Stomach smooth muscle (tissue), 2 donors: ENCODE measurements at regions not wholly inside any gene's neighbourhood (a gene's known extent, or its start where the extent isn't known, plus 50 kb on each side); places are given as distances from the start of the nearest gene placed in this dataset.

Source experiments
- H3K27ac ChIP-seq: one replicate; pipeline ENCODE4 v1.7.0; 2013; ENCODE audit warnings: mild to moderate bottlenecking, low read length, inconsistent platforms
- H3K27me3 ChIP-seq, 2 donors: one replicate each; pipeline ENCODE4 v1.7.0; 2013; ENCODE audit warnings: low read length in 2 of 2; ENCODE audit not compliant: insufficient read depth in 2 of 2, control insufficient read depth in 1 of 2
- H3K36me3 ChIP-seq, 2 donors: one replicate each; pipeline ENCODE4 v1.7.0; 2013; ENCODE audit warnings: low read length in 2 of 2; ENCODE audit not compliant: control insufficient read depth in 2 of 2, insufficient read depth in 2 of 2
- H3K4me1 ChIP-seq: one replicate; pipeline ENCODE4 v1.7.0; 2013; ENCODE audit warnings: low read length; ENCODE audit not compliant: control insufficient read depth, insufficient read depth
- H3K4me3 ChIP-seq, 2 donors: one replicate each; pipeline ENCODE4 v1.7.0; 2013; ENCODE audit warnings: low read length in 2 of 2
- H3K9ac ChIP-seq, 2 donors: one replicate each; pipeline ENCODE4 v1.7.0; 2013; ENCODE audit warnings: low read length in 2 of 2, mild to moderate bottlenecking in 1 of 2
- H3K9me3 ChIP-seq, 2 donors: one replicate each; pipeline ENCODE4 v1.7.0; 2013; ENCODE audit warnings: low read length in 2 of 2; ENCODE audit not compliant: control insufficient read depth in 2 of 2
- donor health status: healthy.
- donor health status: Pancreatic carcinoma.

DNA sequence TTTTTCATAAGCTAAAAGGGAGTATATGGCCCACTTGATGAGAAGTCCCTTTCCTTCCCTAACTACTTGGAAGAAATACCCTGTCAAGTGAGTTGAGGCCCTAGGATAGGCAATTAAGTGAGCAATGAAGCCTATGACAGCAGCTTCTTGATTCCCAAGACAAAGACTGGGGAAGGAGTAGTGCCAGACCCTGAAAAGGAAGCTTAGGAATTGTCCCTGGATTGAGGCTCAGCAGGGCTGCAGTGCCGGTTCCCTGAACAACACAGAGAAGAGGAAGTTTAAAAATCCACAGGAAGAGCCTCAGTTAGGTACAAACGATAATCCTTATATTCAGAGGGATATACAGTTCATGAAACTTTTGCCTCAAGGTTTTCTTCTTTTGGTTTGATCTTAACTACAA, 61.8 kb upstream of the RAD23B start:
- Histone ChIP-seq H3K9ac (no peak overlapping the region), H3K27me3 (no peaks in the 10 kb centered on the region), H3K4me1 (peaks cover 2% of the 10 kb centered on the region), H3K36me3 (no peaks in the 10 kb centered on the region), H3K27ac (no peak overlapping the region), H3K4me3 (no peak overlapping the region), H3K9me3 (no peaks in the 10 kb centered on the region)

- Histone ChIP-seq H3K9me3 (no peaks in the 10 kb centered on the region), H3K4me1 (peaks cover 2% of the 10 kb centered on the region), H3K9ac (no peak overlapping the region), H3K36me3 (no peaks in the 10 kb centered on the region), H3K27me3 (no peaks in the 10 kb centered on the region), H3K27ac (no peak overlapping the region), H3K4me3 (peak overlapping the region; percentile 47 to 58)
These were observed 61.0 kb upstream of the RAD23B start for GRCh38 chr9:107222020-107222522.

- H3K27ac ChIP-seq, result no peak overlapping the region
These were observed 59.7 kb upstream of the RAD23B start for GRCh38 chr9:107223381-107223780.

DNA sequence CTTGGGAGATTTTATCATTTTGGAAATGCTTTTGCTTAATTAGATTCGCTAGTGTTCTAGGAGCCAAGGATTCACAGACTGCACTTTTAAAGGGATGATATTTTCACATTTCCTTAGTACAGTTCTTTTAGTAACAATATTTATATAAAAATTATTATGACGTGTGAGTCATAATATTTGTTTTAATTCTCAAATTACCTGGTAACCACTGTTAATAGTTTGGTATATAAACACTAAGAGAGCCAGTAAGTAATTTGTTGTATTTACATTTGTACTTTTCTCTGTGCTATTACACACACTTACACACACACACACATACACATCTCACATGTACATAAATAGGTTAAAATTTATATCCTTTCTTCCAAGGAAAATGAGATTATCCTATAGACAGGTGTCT, 58.8 kb upstream of the RAD23B start:
- Histone ChIP-seq H3K9ac (no peak overlapping the region), H3K27me3 (no peaks in the 10 kb centered on the region), H3K27ac (no peak overlapping the region), H3K9me3 (no peaks in the 10 kb centered on the region), H3K4me3 (no peak overlapping the region), H3K36me3 (no peaks in the 10 kb centered on the region), H3K4me1 (peaks cover 2% of the 10 kb centered on the region)

More at GRCh38 chr9:107223381-107223780, 59.7 kb upstream of the RAD23B start:
- no peaks in the 10 kb centered on the region for H3K27me3 ChIP-seq
- H3K4me1 ChIP-seq, result peaks cover 2% of the 10 kb centered on the region
- H3K4me3 ChIP-seq, result no peak overlapping the region
- no peak overlapping the region for H3K9ac ChIP-seq
- H3K36me3 ChIP-seq, result no peaks in the 10 kb centered on the region
- no peaks in the 10 kb centered on the region for H3K9me3 ChIP-seq

DNA sequence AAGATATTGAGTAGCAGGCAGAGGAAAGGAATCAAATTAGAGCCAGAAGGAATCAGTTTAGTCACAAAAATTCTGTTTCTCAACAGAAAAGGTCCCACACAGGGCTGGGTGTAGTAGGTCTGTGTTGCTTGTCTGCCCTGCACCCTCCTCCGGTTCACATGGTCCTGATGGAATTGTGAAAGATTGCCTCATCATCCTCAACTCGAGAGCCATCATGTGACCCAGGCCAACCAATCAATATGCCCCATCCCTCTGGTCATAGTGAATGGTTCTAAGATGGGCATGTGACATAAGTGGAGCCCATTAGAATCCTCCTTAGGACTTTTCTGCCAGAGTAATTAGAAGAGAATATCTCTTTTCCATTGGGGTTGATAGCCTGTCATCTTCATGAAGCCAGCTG, 56.7 kb upstream of the RAD23B start:
- Histone ChIP-seq H3K9ac (no peak overlapping the region), H3K36me3 (no peaks in the 10 kb centered on the region), H3K4me3 (no peak overlapping the region), H3K9me3 (no peaks in the 10 kb centered on the region), H3K27me3 (no peaks in the 10 kb centered on the region), H3K27ac (no peak overlapping the region), H3K4me1 (peaks cover 2% of the 10 kb centered on the region)

DNA sequence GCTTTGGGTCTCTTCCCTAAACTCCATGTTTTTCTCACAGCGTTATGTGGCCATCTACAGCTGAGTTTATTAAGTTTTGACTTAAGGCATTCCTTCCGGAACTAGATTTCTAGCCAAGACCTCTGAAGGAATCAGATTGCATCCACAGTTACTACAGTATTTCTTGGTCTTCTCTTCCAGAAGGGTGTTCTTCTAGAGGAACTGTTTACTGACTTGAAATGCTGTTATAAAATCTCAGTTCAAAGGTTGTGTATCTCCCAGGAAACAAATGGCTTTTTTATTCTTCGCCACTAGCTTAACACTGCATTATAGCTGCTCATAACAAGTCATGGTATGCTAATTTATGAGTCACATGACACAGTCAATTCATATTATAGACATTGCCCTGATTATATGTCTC, 55.3 kb upstream of the RAD23B start:
- H3K4me1 ChIP-seq, result no peaks in the 10 kb centered on the region
- no peak overlapping the region for H3K27ac ChIP-seq
- H3K4me3 ChIP-seq, result no peak overlapping the region
- H3K36me3 ChIP-seq, result no peaks in the 10 kb centered on the region
- no peaks in the 10 kb centered on the region for H3K27me3 ChIP-seq
- H3K9me3 ChIP-seq, result no peaks in the 10 kb centered on the region
- H3K9ac ChIP-seq, result no peak overlapping the region

GRCh38 chr9:107228496-107229039, 54.5 kb upstream of the RAD23B start:
- Histone ChIP-seq H3K9me3 (no peaks in the 10 kb centered on the region), H3K9ac (no peak overlapping the region), H3K4me1 (no peaks in the 10 kb centered on the region), H3K4me3 (no peak overlapping the region), H3K27me3 (no peaks in the 10 kb centered on the region), H3K36me3 (no peaks in the 10 kb centered on the region), H3K27ac (no peak overlapping the region)

GRCh38 chr9:107229241-107229741, 53.8 kb upstream of the RAD23B start:
- no peak overlapping the region for H3K9ac ChIP-seq
- no peak overlapping the region for H3K27ac ChIP-seq
- no peaks in the 10 kb centered on the region for H3K4me1 ChIP-seq
- H3K9me3 ChIP-seq, result no peaks in the 10 kb centered on the region
- no peak overlapping the region for H3K4me3 ChIP-seq
- no peaks in the 10 kb centered on the region for H3K36me3 ChIP-seq
- H3K27me3 ChIP-seq, result no peaks in the 10 kb centered on the region
